Stimulated activated CD8-positive, alpha-beta memory T cell treated with anti-CD3 and anti-CD28 coated beads, Interleukin-12 subunit alpha, Interleukin-12 subunit beta, amount 100 ng/mL, for 4 hours (primary cell): ENCODE measurements at regions not wholly inside any gene's neighbourhood (a gene's known extent, or its start where the extent isn't known, plus 50 kb on each side); places are given as distances from the start of the nearest gene placed in this dataset.

Experiments
- DNase-seq: peaks from one replicate; pipeline ENCODE4 v3.0.0-alpha.2; 2020; ENCODE audit warnings: low read depth

DNA sequence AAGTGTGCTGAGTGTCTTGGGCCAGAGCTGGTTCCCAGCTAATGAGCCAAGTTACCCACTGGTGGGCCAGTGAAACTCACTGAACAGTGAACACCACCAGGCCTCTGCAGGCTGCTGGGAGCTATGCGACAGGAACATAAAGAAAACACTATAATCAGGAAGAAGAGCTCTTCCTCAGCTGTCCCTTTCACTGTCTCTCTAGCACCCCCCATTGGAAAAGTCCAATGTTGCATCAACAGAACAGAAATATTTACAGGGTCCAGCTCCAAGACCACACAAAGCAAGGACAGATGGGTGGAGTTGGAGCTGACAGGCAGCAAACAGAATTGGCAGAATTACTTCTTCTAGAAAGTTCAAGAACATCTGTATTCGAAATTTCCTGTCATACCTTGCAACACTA lies 903.6 kb upstream of the TMEM132C start:
- no peak for DNase-seq

DNA sequence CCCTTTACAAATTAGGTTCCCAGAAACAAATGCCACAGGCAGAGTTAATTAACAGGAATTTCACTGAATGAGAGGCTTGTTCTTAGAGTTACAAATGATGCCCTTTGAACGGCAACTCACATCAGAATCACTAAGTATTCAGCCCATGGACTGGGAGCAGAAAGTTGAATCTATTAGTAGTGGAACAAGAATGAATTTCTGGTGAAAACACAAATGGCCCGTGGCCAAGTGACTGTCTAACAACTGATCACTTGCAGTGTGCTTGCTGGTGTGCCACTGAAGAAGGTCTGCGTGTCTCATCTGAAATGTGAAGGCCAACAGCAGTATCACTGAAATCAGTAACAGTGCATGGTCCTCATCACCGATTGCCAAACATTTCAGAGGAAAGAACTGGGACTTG lies 893.4 kb upstream of the TMEM132C start:
- DNase-seq, result no peak

DNA sequence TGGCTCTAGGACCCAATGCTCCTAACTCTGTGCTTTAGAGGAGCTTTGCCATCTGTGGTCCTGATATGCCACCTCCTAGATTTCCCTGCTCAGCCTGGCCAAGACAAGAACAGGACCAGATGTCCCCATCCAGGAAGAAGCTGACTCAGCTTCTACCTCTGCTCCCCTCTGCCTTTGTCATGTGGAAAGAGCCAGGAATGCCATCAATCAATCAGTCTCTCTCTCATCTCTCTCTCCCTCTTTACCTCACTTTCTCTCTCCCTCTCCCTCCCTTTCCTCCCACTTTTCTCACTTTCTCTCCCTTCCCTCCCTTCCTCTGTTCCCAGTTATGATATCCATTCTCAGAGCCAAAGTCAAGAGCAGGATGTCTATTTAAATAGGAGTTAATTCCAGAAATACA lies 892.5 kb upstream of the TMEM132C start:
- DNase-seq, result no peak

DNA sequence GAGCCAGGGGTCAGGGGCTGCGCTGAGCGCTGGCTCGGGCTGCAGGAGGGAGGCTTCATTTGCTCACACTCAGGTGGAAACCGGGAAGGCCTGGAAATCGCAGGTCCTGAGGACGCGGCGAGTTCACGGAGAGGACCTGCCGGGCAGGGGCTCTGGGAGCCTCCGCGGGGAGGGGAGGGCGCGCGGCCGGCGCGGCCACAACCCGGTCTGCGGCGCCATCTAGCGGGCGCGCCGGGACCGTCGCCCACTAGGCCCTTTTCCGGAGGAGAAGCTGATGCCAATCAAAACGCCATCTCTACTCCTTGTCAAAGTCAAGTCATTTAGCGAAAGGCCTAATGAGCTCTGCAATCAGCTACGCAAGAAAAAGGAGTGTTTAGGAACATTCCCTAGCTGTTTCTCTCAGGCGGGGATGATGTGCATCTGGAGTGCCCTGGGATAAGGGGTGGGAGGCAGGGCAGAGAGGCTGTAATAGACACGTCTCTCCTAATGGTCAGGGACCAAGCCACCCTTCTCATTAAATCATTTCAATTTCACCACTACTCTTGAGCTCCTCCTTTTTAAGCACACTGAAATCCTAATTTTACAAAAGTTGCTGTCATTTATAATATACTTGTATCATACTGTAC lies 885.8 kb upstream of the TMEM132C start:
- no peak for DNase-seq

DNA sequence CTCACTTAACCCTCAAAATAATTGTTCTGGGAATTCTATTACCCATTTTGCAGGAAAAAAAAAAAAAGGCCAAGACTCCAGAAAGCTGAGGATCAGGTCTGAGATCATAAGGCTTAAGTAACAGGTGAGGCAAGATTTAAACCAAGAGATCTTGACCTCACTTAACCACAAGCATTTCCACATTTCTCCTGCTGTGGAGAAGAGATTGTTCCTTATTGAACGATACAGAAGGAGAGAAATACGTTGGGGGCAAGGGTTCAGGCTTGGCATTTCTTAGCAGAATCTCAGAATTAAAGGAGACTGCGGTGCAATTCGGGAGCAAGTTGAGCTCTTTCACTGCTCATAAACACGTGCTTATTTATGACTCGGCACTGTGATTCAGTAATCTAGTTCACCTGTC lies 885.3 kb upstream of the TMEM132C start:
- DNase-seq, result no peak

DNA sequence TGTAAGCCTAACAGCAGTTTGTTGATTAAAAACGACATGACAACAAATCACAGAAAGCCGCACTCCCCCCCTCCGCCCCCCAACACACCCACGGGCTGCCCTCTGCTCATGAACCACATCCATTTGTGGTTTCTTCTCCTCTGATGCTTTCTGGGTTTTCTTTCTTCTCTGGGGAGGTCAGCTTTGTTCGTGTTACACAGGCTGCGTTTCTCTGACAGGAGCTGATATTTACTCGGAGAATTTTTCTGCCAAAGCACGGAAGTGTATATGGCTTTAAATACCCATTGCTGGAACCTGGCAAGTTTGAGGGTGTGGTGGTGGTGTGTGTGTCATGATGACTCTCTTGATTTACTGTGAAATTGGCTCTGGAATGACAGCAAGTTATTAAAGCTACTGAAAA lies 883.7 kb upstream of the TMEM132C start:
- DNase-seq, result no peak

DNA sequence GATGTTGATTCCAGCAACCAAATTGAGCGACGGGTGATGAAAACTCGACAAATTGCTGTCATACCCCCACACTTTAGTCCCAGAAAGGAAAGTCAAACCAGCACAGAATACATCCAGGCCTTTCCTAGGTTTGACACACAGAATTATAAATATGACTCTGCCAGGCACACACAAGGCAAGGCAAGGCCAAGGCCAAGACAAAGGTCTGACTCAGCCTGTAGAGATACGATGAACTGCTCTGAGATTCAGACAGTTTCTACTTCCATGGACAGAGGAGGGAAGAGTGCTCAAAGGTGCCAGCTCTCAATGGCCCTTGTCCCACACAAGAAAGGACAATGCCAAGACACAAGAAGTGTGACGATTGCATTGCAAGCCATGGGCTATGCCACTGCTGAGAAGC lies 880.2 kb upstream of the TMEM132C start:
- DNase-seq, result no peak

DNA sequence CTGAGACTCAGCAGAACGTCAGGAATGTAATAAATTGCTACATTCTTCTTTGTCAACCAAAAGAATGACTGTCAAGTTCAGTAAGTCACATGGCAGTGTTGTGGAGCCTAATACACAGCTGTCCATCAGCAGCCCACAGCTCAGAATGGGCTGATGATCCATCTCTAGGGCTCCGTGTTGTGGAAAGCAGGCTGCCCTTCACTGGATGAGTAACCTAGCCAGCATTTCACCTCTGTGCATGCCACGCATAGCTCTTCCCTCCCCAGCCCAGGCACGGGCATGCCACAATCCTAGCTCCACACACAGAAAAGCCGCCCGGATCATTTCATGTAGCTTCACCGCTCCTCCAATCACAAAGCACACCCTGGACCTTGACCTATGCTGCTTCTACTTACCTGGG lies 878.0 kb upstream of the TMEM132C start:
- DNase-seq, result no peak

DNA sequence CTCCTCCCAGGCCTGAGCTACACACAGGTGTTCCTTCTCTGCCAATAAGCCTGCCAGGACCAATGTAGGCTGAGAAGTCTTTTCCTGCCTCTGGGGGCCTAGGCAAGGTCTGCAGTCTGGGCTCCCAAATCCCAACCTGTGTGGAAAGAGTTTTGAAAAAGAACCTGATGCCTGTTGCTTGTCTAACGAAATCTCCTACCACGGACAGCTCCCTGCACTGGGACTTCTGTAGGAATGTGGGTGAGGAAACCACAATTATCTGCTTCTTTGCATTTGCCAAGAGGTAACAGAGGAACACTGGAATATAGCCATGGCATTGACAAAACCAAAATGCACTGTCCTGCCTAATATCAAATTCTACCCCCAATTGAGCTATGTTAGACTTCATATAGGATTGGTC lies 877.0 kb upstream of the TMEM132C start:
- DNase-seq, result no peak

DNA sequence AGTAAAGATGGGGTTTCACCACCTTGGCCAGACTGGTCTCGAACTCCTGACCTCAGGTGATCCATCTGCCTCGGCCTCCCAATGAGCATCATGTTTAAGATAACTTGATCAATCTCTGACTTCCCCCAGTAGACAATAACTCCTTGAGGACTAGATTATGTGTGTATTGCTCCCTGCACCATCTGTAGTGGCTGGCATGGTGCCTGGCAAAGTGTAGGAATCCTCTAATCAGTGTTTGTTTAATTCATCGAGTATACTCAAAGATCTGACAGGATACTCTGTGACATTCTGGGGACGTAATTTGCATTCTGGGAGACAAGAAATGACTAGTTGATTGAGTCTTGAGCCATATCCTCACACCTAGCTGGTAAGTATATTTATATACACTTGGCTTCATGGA lies 873.5 kb upstream of the TMEM132C start:
- no peak for DNase-seq

DNA sequence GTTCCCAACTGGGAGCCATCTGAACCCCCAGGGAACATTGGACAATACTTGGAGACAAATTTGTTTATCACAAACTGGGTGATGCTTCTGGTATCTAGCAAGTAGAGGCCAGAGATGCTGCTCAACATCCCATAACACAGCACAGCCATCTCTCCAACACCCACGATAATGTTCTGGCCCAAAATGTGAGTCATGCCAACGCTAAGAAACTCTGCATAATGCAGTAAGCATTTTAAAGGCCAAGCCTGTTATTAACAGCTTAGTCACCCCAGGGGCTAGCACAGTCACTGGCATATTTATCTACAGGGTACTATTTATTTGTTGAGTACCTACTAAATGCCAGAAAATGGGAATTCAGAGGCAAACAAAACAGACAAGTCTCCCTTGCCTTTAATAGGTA lies 873.1 kb upstream of the TMEM132C start:
- DNase-seq, result no peak

DNA sequence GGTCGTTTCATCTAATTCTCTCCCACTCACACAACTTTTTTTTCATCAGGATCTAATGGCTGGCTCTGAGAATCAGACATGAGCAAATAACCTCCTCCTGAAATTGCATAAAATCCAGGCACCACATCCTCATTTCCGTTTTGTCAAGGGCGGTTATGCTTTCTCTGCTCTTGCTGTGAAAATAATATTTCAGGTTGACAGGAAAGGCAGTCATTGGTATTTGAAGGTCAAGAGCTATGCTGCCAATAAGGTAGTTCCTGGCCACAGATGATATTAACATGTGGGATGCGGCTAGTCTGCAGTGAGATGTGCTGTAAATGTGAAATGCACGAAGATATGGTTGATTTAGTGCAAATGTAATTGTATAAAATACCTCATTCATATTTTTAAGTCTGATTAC lies 870.2 kb upstream of the TMEM132C start:
- DNase-seq, result no peak

DNA sequence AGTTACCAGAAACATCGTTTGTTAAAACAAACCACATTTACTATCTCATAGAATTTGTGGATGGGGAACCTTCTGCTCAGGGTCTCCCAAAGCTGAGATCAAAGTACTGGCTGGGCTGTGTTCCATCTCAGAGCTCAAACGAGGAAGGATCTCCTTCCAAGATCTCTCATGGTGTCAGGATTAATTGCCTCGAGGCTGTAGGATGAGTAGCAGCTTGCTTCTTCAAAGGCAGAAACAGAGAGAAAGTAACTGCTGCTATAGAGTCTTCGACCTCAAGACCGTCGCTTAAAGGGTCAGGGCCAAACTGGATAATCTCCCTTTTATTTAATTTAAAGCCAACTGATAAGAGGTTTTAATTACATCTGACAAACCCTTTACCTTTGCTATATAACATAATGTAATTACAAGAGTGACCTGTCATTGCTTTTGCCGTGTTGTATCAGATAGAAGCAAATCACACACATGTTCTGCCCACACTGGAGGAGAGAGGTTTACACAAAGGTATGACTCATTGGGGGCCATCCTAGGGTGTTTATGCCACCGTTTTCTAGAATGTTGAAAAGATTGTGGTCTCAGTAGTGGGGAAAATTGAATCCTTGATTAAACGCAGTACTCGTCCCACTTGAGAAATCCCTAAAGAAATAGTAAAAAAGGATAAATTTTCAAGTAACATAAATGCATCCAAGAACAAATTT lies 868.8 kb upstream of the TMEM132C start:
- no peak for DNase-seq

DNA sequence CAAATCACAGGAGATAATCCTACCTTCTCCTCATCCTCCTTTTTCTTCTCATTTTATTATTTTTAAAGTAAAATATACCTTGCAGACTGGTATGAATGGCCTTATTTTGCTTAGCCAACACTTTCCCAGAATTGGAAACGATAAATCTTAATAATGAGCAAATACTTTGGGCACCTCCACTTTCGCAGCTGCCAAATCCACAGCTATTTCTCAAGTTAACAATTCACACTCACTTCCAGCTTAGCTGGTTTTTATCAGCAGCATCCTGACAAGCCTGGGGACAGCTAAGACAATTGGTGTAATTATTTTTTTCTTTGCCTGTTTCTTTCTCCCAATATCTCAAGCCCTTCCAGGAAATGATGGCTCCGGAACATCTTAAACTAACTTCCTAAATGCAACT lies 867.5 kb upstream of the TMEM132C start:
- no peak for DNase-seq

DNA sequence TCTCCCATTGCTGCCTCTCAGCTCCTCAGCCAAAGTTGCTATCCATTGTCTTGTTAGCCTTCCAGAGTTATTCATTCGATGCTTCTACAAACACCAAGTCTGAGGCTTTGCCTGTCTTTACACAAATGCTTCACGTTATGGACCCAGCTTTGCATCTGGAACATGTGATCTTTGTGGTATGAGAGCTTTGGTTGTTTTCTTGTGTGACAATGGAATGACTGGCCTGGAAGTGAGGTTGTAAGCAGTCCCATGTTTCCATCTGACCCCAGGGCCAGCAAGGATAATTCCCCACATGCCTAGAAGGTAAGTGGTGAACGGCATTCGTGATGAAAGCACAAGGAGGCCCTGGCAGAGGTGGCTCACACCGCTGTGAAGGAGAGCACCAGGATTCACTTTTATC lies 866.7 kb upstream of the TMEM132C start:
- DNase-seq, result no peak

DNA sequence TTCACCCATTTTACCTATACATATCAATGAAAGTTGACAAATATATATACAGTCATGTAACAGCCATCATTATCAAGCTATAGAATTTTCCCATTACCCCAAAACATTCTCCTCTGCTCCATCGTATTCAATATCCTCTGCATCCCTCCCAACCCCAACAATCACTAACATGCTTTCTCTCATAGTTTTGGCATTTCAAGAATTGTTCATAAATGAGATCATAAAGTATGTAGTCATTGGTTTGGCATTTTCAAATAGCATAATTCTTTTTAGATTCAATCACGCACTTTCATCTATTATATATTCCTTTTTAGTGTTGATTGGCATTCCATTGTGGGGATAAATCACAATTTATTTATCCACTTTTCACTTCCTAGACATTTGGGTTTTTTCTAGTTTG lies 866.0 kb upstream of the TMEM132C start:
- no peak for DNase-seq

DNA sequence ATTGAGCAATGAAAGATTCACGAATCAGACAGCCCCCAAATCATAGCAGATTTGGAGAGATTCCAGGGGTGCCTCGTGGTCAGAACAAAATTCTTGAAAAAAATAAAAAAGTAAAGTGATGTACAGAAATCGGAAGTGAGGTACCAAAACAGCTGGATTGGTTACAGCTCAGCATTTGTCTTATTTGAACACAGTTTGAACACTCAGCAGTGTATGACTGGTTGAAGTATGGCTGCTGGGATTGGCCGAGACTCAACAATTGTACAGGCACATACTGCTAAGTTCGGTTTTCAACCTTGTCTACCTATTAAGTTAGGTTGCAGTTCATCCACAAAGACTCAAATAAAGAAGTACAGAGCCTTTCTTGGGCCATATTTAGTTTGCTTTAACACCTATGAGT lies 865.4 kb upstream of the TMEM132C start:
- no peak for DNase-seq

DNA sequence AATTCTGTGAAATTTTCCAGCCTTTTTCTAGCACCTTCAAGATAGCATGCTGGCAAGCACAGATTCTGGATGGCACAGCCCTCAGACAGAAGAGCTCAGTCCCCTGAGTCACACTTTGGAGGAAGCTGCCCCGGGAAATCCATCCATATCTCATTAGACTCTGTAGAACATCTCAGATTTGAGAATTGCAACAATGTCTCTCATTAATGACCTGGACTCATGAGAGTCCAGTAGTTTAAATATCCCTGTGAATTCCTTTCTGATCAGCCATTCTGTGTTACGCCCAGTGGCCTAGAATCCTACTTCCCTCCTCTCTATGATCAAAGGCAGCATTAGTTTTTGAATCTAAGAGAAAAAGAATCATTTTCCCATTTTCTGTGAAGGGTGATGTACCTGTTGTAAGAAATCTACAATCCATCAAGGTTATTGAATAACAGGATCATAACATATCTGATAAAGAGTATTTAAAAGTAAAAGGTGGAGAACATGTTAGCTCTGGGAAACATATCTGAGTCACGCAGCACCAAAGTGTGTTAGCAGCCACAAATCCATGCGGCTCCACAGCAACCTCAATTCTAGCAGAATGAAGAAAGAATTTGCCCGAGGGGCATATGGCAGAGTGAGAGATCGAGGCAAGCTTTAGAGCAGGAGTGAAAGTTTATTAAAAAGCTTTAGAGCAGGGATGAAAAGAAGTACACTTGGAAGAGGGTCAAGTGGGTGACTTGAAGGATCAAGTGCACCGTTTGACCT lies 855.6 kb upstream of the TMEM132C start:
- no peak for DNase-seq

DNA sequence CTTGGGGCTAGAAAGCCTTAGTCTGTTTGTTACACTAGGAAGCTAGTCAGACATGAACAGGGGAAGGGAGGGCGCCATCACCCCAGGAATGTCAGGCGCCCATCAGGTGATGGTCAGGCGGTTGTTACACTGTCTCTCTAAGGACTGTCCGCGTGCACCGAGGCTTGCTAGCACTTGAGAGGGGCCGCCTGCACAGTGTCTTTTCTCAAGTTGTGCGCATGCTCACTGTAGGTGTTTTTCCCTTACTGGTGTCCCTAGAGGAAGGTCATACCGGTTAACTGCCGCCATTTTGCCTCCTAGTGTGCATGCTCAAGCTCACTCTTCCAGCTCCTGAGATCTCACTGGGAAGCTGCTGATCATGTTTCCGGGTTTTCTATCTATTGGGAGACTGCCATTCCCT lies 855.0 kb upstream of the TMEM132C start:
- DNase-seq, result no peak

DNA sequence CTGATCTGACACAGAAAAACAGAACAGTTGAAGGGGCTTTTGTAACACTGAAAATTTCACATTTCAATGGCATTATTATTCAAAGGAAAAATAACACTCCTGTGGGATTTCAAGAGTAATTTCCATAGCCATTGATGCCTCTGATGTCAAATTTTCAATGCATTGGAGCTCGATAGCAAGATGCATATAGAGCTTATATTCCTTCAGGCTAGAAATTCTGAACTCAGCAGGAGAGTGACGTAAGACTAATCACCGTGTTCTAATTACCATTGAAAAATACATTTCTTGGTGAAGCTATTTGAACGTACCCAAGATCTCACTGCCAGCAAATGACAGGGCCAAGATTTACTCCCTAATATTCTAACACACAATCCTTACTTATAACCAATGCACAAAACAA lies 854.1 kb upstream of the TMEM132C start:
- no peak for DNase-seq

DNA sequence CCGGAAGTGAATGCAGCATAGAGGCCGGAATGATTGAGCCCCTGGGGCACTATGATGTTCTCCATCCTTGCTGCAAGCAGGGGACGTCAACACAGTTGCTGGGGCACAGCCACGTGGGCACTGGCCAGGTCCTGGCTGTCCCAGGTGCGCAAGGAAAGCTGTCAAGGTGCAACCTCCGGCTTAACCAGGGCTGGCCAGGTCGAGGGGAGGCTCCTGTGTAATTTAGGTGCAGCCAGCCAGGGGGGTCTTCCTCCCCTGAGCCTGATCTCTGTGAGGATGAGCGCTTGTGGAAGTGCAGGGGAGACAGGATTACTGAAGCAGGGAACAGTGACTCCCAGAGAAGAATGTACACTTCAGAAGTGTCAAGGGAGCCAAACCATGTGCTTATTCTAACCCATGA lies 852.8 kb upstream of the TMEM132C start:
- DNase-seq, result no peak

DNA sequence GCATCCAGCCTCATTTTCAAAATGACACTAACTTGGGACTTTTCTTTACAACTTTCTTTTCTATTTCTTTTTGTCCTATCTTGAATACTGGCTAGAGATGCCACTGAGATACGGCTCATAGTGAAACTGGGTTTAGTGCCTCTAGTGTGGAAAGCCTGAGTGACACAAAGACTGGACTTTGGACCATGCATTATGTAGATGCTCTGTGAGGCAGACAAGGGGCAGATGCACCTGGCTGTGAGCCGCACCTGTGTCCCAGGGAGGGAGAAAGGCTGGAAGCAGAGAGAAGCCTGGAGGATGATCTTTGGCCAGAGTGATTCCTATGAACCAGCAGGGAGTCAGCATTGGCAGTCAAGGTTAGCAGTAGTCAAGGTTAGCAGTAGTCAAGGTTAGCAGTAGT lies 852.3 kb upstream of the TMEM132C start:
- no peak for DNase-seq

DNA sequence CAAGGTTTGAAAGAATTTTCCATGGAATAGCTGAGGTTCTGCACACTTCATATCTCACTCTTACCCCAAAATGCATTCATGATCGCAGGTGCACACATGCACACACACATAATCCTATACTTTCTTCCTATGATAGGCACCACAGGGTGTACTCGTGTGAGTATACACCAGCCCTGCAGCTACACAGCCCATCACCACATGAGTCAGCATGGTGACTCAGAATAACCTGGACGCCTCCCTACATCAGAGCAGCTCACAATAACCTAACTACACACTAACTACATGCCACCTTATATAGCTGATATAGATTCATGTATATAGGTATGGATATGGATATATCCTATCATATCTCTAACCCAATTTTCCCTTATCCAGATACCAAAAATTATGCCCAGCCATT lies 850.2 kb upstream of the TMEM132C start:
- no peak for DNase-seq

DNA sequence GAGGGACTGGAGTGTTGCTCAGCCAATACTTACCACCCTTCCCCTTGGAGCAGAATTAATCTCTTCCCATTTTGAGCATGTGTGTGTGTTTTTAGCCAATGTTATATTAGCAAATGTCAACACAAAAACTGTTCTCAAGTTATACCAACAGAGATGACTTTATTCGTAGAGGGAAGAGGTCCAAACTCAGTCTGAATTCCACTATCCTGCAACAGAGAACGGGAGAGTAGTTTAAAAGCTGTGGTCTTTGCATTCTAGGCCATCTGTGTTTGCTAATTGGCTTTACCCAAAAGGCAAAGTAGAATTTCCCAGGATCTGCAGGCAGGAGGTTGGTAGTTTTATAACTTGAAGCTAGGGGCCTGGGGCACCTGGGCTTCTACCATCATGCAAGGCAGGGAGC lies 847.9 kb upstream of the TMEM132C start:
- no peak for DNase-seq
